GM12873 (cell line): ENCODE measurements at regions not wholly inside any gene's neighbourhood (a gene's known extent, or its start where the extent isn't known, plus 50 kb on each side); places are given as distances from the start of the nearest gene placed in this dataset.

Experiments used
- TF ChIP-seq, protein P1 (sequence below): IDR thresholded peaks from 2 replicates; pipeline ENCODE4 v1.5.1; 2012; ENCODE audit warnings: low read depth, mild to moderate bottlenecking, moderate library complexity, low read length, control low read depth; ENCODE audit not compliant: insufficient read depth; ENCODE audit errors: missing control alignments

GRCh38 chr10:83205861-83206260, 933.4 kb upstream of the GHITM start:
- TF ChIP-seq, protein P1, sequence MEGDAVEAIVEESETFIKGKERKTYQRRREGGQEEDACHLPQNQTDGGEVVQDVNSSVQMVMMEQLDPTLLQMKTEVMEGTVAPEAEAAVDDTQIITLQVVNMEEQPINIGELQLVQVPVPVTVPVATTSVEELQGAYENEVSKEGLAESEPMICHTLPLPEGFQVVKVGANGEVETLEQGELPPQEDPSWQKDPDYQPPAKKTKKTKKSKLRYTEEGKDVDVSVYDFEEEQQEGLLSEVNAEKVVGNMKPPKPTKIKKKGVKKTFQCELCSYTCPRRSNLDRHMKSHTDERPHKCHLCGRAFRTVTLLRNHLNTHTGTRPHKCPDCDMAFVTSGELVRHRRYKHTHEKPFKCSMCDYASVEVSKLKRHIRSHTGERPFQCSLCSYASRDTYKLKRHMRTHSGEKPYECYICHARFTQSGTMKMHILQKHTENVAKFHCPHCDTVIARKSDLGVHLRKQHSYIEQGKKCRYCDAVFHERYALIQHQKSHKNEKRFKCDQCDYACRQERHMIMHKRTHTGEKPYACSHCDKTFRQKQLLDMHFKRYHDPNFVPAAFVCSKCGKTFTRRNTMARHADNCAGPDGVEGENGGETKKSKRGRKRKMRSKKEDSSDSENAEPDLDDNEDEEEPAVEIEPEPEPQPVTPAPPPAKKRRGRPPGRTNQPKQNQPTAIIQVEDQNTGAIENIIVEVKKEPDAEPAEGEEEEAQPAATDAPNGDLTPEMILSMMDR = no peak

- TF ChIP-seq, protein P1 = no peak
Measured at GRCh38 chr10:83212632-83213334, 926.5 kb upstream of the GHITM start.

- TF ChIP-seq, protein P1 = no peak
Measured at GRCh38 chr10:83214136-83214535, 925.2 kb upstream of the GHITM start.

- TF ChIP-seq, protein P1 = no peak
Measured at GRCh38 chr10:83218205-83218604, 921.1 kb upstream of the GHITM start.

DNA sequence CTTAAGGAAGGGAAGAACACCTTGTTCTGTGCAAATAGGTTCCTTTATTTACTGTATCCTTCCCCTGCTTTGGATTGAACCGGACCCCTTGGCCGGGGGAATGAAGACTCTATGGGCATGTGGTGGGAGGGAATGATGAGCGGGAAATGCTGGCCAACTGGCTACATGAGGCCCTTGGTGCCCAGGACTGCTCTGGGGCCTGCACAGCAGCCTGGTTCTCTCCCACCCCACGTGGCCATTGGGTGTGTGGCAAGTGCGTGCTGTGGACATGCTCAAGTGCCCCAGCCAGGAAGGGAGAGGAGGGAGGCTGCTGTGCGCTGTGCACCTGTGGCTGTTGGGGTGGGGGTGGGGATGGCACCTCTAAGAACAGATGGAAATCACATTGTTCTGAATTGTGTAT, 917.0 kb upstream of the GHITM start:
- TF ChIP-seq, protein P1 = no peak

GRCh38 chr10:83222832-83223742, 916.2 kb upstream of the GHITM start:
- TF ChIP-seq, protein P1 = no peak

GRCh38 chr10:83225781-83226180, 913.5 kb upstream of the GHITM start:
- TF ChIP-seq, protein P1 = no peak
